H1 (cell line): ENCODE measurements at regions not wholly inside any gene's neighbourhood (a gene's known extent, or its start where the extent isn't known, plus 50 kb on each side); places are given as distances from the start of the nearest gene placed in this dataset.

Experiments
- CTCF ChIA-PET: fragments of 300-600 bp; sonication (Branson Sonifier 250); formaldehyde crosslinking; loops from one replicate; lab custom pipeline; 2021; ENCODE audit not compliant: partially characterized antibody; lab: Charles Lee
- POLR2A ChIA-PET: fragments of 300-600 bp; sonication (Branson Sonifier 250); formaldehyde crosslinking; loops from one replicate; lab custom pipeline; 2021; ENCODE audit warnings: inconsistent platforms; ENCODE audit not compliant: partially characterized antibody; lab: Charles Lee
- DNase-seq, 2 experiments: peaks; one replicate each; pipeline versions ENCODE4 v3.0.0 to v3.0.0-alpha.2; 2010 to 2022; ENCODE audit warnings: low spot score in 2 of 2, low read depth in 1 of 2, mixed read lengths in 1 of 2
- FAIRE-seq: peaks from 2 replicates; lab custom pipeline; 2011; peaks lifted over from hg19 to GRCh38; lab: Jason Lieb, UNC
- H2AFZ ChIP-seq: 2 replicates; pipeline ENCODE4 v1.8.1; 2012; ENCODE audit warnings: low read length, inconsistent platforms
- H2AK5ac ChIP-seq: 2 replicates; pipeline ENCODE4 v1.6.1; 2013; ENCODE audit warnings: low read depth, low read length
- H2BK120ac ChIP-seq: replicated peaks from 2 replicates; pipeline ENCODE3; 2013; ENCODE audit warnings: low read depth, low read length, inconsistent platforms
- H2BK12ac ChIP-seq: 2 replicates; pipeline ENCODE4 v1.6.1; 2013; ENCODE audit warnings: low read depth, low read length
- H2BK15ac ChIP-seq: 2 replicates; pipeline ENCODE4 v1.6.1; 2013; ENCODE audit warnings: low read length
- H2BK20ac ChIP-seq: 2 replicates; pipeline ENCODE4 v1.6.1; 2013; ENCODE audit warnings: low read length
- H2BK5ac ChIP-seq: 2 replicates; pipeline ENCODE4 v1.6.1; 2013; ENCODE audit warnings: low read depth, low read length
- H3K14ac ChIP-seq: 2 replicates; pipeline ENCODE4 v1.6.1; 2013; ENCODE audit warnings: inconsistent platforms; ENCODE audit not compliant: insufficient read length
- H3K18ac ChIP-seq: 2 replicates; pipeline ENCODE4 v1.6.1; 2013; ENCODE audit warnings: low read length; ENCODE audit errors: extremely low read depth
- H3K23ac ChIP-seq: 2 replicates; pipeline ENCODE4 v1.6.1; 2013; ENCODE audit warnings: inconsistent platforms; ENCODE audit not compliant: insufficient read length
- H3K23me2 ChIP-seq: 2 replicates; pipeline ENCODE4 v1.6.1; 2013; ENCODE audit warnings: low read depth, low read length
- H3K27ac ChIP-seq: 2 replicates; pipeline ENCODE4 v1.6.1; 2011; ENCODE audit warnings: low read depth, low read length, inconsistent platforms
- H3K27me3 ChIP-seq, 4 experiments: replicated peaks in 1 of 4; 1 replicate in 1 of 4; 2 replicates in 3 of 4; pipeline versions ENCODE4 v1.6.1 to v1.8.1; 2011 to 2013; ENCODE audit warnings: low read length in 3 of 4, mild to moderate bottlenecking in 3 of 4, inconsistent platforms in 2 of 4, mixed read lengths in 2 of 4, moderate library complexity in 1 of 4; ENCODE audit not compliant: control insufficient read depth in 3 of 4, insufficient read depth in 3 of 4; ENCODE audit errors: extremely low read depth in 1 of 4
- H3K36me3 ChIP-seq, 4 experiments: 2 replicates each; pipeline versions ENCODE4 v1.6.1 to v1.8.1; 2011 to 2013; ENCODE audit warnings: mild to moderate bottlenecking in 4 of 4, low read length in 3 of 4, moderate library complexity in 2 of 4, control low read depth in 1 of 4, inconsistent platforms in 1 of 4; ENCODE audit not compliant: insufficient read depth in 4 of 4, control insufficient read depth in 2 of 4
- H3K4ac ChIP-seq: replicated peaks from 2 replicates; pipeline ENCODE3; 2013; ENCODE audit warnings: low read length, low read depth, mixed read lengths, inconsistent platforms; ENCODE audit not compliant: insufficient read length
- H3K4me1 ChIP-seq, 4 experiments: replicated peaks in 1 of 4; 1 replicate in 1 of 4; 2 replicates in 3 of 4; pipeline versions ENCODE4 v1.6.1 to v1.8.1; 2011 to 2013; ENCODE audit warnings: low read length in 3 of 4, inconsistent platforms in 2 of 4, mixed read lengths in 1 of 4; ENCODE audit not compliant: insufficient read depth in 4 of 4, control insufficient read depth in 3 of 4
- H3K4me2 ChIP-seq, 2 experiments: 2 replicates each; pipeline versions ENCODE4 v1.6.1 to v1.8.1; 2011 to 2013; ENCODE audit warnings: low read depth in 2 of 2, low read length in 2 of 2, control low read depth in 1 of 2, inconsistent platforms in 1 of 2, mild to moderate bottlenecking in 1 of 2; ENCODE audit not compliant: insufficient read depth in 1 of 2
- H3K4me3 ChIP-seq, 4 experiments: fragments of 200-600, 300-600 bp in 1 of 4; sonication (generic), shearing (Covaris generic), sonication (Bioruptor Twin) in 1 of 4; 2 replicates each; pipeline versions ENCODE4 v1.5.1 to v1.8.1; 2011 to 2016; ENCODE audit warnings: low read length in 4 of 4, low read depth in 3 of 4, control low read depth in 2 of 4, inconsistent platforms in 2 of 4, mild to moderate bottlenecking in 2 of 4, mixed read lengths in 1 of 4, moderate library complexity in 1 of 4; ENCODE audit not compliant: insufficient read depth in 2 of 4; ENCODE audit errors: extremely low read depth in 1 of 4
- H3K56ac ChIP-seq: replicated peaks from 2 replicates; pipeline ENCODE3; 2013; ENCODE audit warnings: low read depth, mild to moderate bottlenecking, mixed read lengths, low read length, inconsistent platforms; ENCODE audit not compliant: insufficient read length
- H3K79me1 ChIP-seq: 2 replicates; pipeline ENCODE4 v1.6.1; 2013; ENCODE audit warnings: low read depth, low read length, control low read depth
- H3K79me2 ChIP-seq, 2 experiments: 2 replicates each; pipeline versions ENCODE4 v1.6.1 to v1.8.1; 2012 to 2013; ENCODE audit warnings: low read length in 2 of 2, mild to moderate bottlenecking in 2 of 2, inconsistent platforms in 1 of 2; ENCODE audit not compliant: insufficient read depth in 2 of 2, control insufficient read depth in 1 of 2
- H3K9ac ChIP-seq, 4 experiments: replicated peaks in 1 of 4; 1 replicate in 1 of 4; 2 replicates in 3 of 4; pipeline versions ENCODE4 v1.6.1 to v1.8.1; 2011 to 2013; ENCODE audit warnings: low read depth in 3 of 4, low read length in 3 of 4, control low read depth in 2 of 4, mild to moderate bottlenecking in 2 of 4, moderate library complexity in 2 of 4, inconsistent platforms in 1 of 4; ENCODE audit errors: extremely low read depth in 1 of 4
- H3K9me3 ChIP-seq, 2 experiments: 2 replicates each; pipeline versions ENCODE4 v1.6.1 to v1.8.1; 2012 to 2013; ENCODE audit warnings: mild to moderate bottlenecking in 2 of 2, moderate library complexity in 2 of 2, control low read depth in 1 of 2, inconsistent platforms in 1 of 2, low read depth in 1 of 2, low read length in 1 of 2, mixed read lengths in 1 of 2; ENCODE audit not compliant: insufficient read depth in 2 of 2
- H4K20me1 ChIP-seq, 2 experiments: replicated peaks in 1 of 2; 2 replicates each; pipeline versions ENCODE3 to v1.8.1; 2011 to 2013; ENCODE audit warnings: inconsistent platforms in 2 of 2, low read length in 2 of 2, mild to moderate bottlenecking in 1 of 2; ENCODE audit not compliant: insufficient read depth in 2 of 2, control insufficient read depth in 1 of 2
- H4K5ac ChIP-seq: 2 replicates; pipeline ENCODE4 v1.6.1; 2013; ENCODE audit warnings: low read length, low read depth, mixed read lengths, inconsistent platforms; ENCODE audit not compliant: insufficient read length
- H4K8ac ChIP-seq: 2 replicates; pipeline ENCODE4 v1.8.0; 2013; ENCODE audit warnings: mild to moderate bottlenecking, moderate library complexity, low read length, inconsistent platforms; ENCODE audit not compliant: insufficient read depth; ENCODE audit errors: extremely low read depth
- H4K91ac ChIP-seq: replicated peaks from 2 replicates; pipeline ENCODE3; 2013; ENCODE audit warnings: low read length, mixed read lengths, inconsistent platforms; ENCODE audit not compliant: insufficient read length
- ASH2L ChIP-seq: fragments of 200-600, 300-600 bp; sonication (generic); IDR thresholded peaks from one replicate; pipeline ENCODE4 v1.7.1; 2017; ENCODE audit warnings: low read length
- BCL11A ChIP-seq, 2 experiments: IDR thresholded peaks; one replicate each; pipeline ENCODE4 v1.6.1; 2011; ENCODE audit warnings: low read depth in 2 of 2, low read length in 2 of 2, mild to moderate bottlenecking in 2 of 2
- BRCA1 ChIP-seq: IDR thresholded peaks from 2 replicates; pipeline ENCODE4 v1.6.1; 2012; ENCODE audit warnings: low read depth, low read length, improper control_type of control experiment
- CHD1 ChIP-seq: IDR thresholded peaks from 2 replicates; pipeline ENCODE4 v1.6.1; 2012; ENCODE audit warnings: low read depth, low read length, improper control_type of control experiment
- HDAC2 ChIP-seq, 2 experiments: fragments of 300-600 bp in 1 of 2; sonication (generic) in 1 of 2; IDR thresholded peaks; 2 replicates each; pipeline ENCODE4 v1.6.1; 2011 to 2012; ENCODE audit warnings: low read depth in 2 of 2, low read length in 2 of 2, mild to moderate bottlenecking in 2 of 2, moderate library complexity in 2 of 2, borderline replicate concordance in 1 of 2, inconsistent platforms in 1 of 2
- MAX ChIP-seq: IDR thresholded peaks from 2 replicates; pipeline ENCODE4 v1.6.1; 2012; ENCODE audit warnings: inconsistent platforms
- RBBP5 ChIP-seq: IDR thresholded peaks from 2 replicates; pipeline ENCODE4 v1.7.1; 2012; ENCODE audit warnings: low read depth, mild to moderate bottlenecking, inconsistent platforms, low read length, moderate library complexity, borderline replicate concordance
- RXRA ChIP-seq: IDR thresholded peaks from 2 replicates; pipeline ENCODE4 v1.6.1; 2011; ENCODE audit warnings: low read depth, mild to moderate bottlenecking, low read length, moderate library complexity; ENCODE audit not compliant: insufficient read depth
- TAF1 ChIP-seq: IDR thresholded peaks from 2 replicates; pipeline ENCODE4 v1.6.1; 2011; ENCODE audit warnings: mild to moderate bottlenecking, low read depth, low read length
- USF2 ChIP-seq: IDR thresholded peaks from 2 replicates; pipeline ENCODE4 v1.6.1; 2011; ENCODE audit warnings: low read length, improper control_type of control experiment
- WGBS, 2 experiments: shearing (Covaris generic) in 1 of 2; methylation state at CpG; one replicate each; pipeline versions ENCODE4 v1.1.6 to v1.1.7; 2013 to 2015; ENCODE audit warnings: low lambda C conversion rate in 2 of 2, mixed read lengths in 2 of 2, inconsistent platforms in 1 of 2, low coverage in 1 of 2, missing lambda C conversion rate in 1 of 2; ENCODE audit not compliant: insufficient replicate concordance in 2 of 2, insufficient coverage in 1 of 2, insufficient read length in 1 of 2; ENCODE audit errors: extremely low coverage in 1 of 2, missing lambda C conversion rate in 1 of 2; 5-methylcytosine and 5-hydroxymethylcytosine counted together

GRCh38 chr16:5643855-5644531 lies 546.4 kb upstream of the EEF2KMT start:
- TF ChIP-seq CHD1 (no peak), MAX (no peak), USF2 (no peak), TAF1 (no peak), RXRA (no peak), BCL11A (IDR thresholded peaks at IDR 0.05; ENCODE audit: low read depth in 2 of 2, low read length in 2 of 2) (no peak), ASH2L (no peak), HDAC2 (IDR thresholded peaks at IDR 0.05; ENCODE audit: borderline replicate concordance in 1 of 2, low read depth in 2 of 2, low read length in 2 of 2) (no peak), BRCA1 (no peak), RBBP5 (no peak)
- Histone ChIP-seq H3K4me1 (peaks cover 0 to 7% (median 0%) of the 10 kb centered on the region in 4 experiments; a peak in 2 of 7 replicates), H3K36me3 (no peaks in the 10 kb centered on the region), H3K27ac (no peak overlapping the region), H2AK5ac (no peak overlapping the region), H2BK15ac (no peak overlapping the region), H3K4me3 (no peak overlapping the region), H4K20me1 (peaks cover 0 to 9% of the 10 kb centered on the region in 2 experiments), H2BK20ac (no peak overlapping the region), H3K9ac (no peak overlapping the region), H4K8ac (no peak overlapping the region), H3K23me2 (peaks cover 6% of the 10 kb centered on the region; the same call in 1 of the 2 replicates), H3K18ac (no peak overlapping the region), H3K79me2 (peaks cover 0 to 10% of the 10 kb centered on the region in 2 experiments; a peak in 2 of 4 replicates), H3K9me3 (peaks cover 0 to 3% of the 10 kb centered on the region in 2 experiments; a peak in 1 of 4 replicates), H3K23ac (no peak overlapping the region), H3K27me3 (no peaks in the 10 kb centered on the region), H2BK12ac (no peak overlapping the region), H2AFZ (no peak overlapping the region), H2BK5ac (no peak overlapping the region), H3K79me1 (no peaks in the 10 kb centered on the region), H3K14ac (no peak overlapping the region), H3K4ac (no peak overlapping the region), H3K4me2 (no peak overlapping the region), H4K91ac (no peak overlapping the region), H3K56ac (no peak overlapping the region), H4K5ac (no peak overlapping the region), H2BK120ac (no peak overlapping the region)
- WGBS, 2 experiments, result 91% methylated on average over 10 of the region's 10 CpGs; no CpG with 5 or more reads in 1 of the 2 experiments
- POLR2A ChIA-PET, result no interaction called here
- FAIRE-seq, result no peak
- CTCF ChIA-PET, result interaction anchor here (0.9 to 1.0 kb wide), 3 partner anchors 9 to 559 kb away, joined by 3 to 5 read pairs (median 4); no protein-coding TSS in a partner anchor
- DNase-seq, result no peak
